Gastrocnemius medialis (tissue), 4 donors: ENCODE measurements at regions not wholly inside any gene's neighbourhood (a gene's known extent, or its start where the extent isn't known, plus 50 kb on each side); places are given as distances from the start of the nearest gene placed in this dataset.

Experiments
- ATAC-seq, 2 donors: fragments of 150-250 bp; one replicate each; pipeline ENCODE4 v1.9.1; 2016
- DNase-seq, 2 donors: peaks; one replicate each; pipeline ENCODE4 v3.0.0-alpha.2; 2019
- H3K27ac ChIP-seq, 4 donors: fragments of 200-600 bp; sonication (generic); 1 replicate in 1 of 4; 2 replicates in 3 of 4; pipeline ENCODE4 v1.5.1; 2016 to 2018; ENCODE audit warnings: mild to moderate bottlenecking in 2 of 4, moderate library complexity in 1 of 4
- H3K27me3 ChIP-seq, 3 donors: fragments of 200-600 bp; sonication (generic) in 2 of 3; 1 replicate in 1 of 3; 2 replicates in 2 of 3; pipeline versions ENCODE4 v1.5.1 to v1.6.0; 2016 to 2019; ENCODE audit warnings: mild to moderate bottlenecking in 1 of 3, moderate library complexity in 1 of 3
- H3K36me3 ChIP-seq, 2 donors: fragments of 200-600 bp; sonication (generic) in 1 of 2; one replicate each; pipeline ENCODE4 v1.5.1; 2017 to 2018
- H3K4me1 ChIP-seq, 2 donors: fragments of 200-600 bp; sonication (generic) in 1 of 2; one replicate each; pipeline ENCODE4 v1.5.1; 2016 to 2017; ENCODE audit warnings: mild to moderate bottlenecking in 2 of 2
- H3K4me3 ChIP-seq, 4 donors: fragments of 200-600 bp; sonication (generic) in 3 of 4; 1 replicate in 1 of 4; 2 replicates in 3 of 4; pipeline ENCODE4 v1.5.1; 2016 to 2019; ENCODE audit warnings: mild to moderate bottlenecking in 2 of 4
- H3K9me3 ChIP-seq, 3 donors: fragments of 200-600 bp; sonication (generic) in 2 of 3; 1 replicate in 1 of 3; 2 replicates in 2 of 3; pipeline ENCODE4 v1.5.1; 2016 to 2019
- POLR2A ChIP-seq, 2 donors: fragments of 450-650 bp; IDR thresholded peaks; one replicate each; pipeline ENCODE4 v1.6.1; 2017; ENCODE audit warnings: antibody characterized with exemption in 2 of 2, mild to moderate bottlenecking in 2 of 2, moderate library complexity in 2 of 2
- in situ Hi-C, 4 donors: fragments of 200-750 bp; cut with MboI; loops; one replicate each; pipeline versions ENCODE4 v1.15.0 to v1.8.0; 2017; ENCODE audit warnings: low sequenced_read_pairs in 4 of 4
- intact Hi-C: fragments of 100-400 bp; cut with DNase I; formaldehyde crosslinking; loops from one replicate; pipeline ENCODE4 v1.15.1; 2023; ENCODE audit warnings: low total_unique reads
- TF ChIP-seq, protein P1 (sequence below), 5 experiments: fragments of 450-650 bp in 3 of 5; fragments of 200-600 bp in 2 of 5; sonication (generic) in 2 of 5; IDR thresholded peaks in 4 of 5; conservative IDR thresholded peaks in 1 of 5; 1 replicate in 4 of 5; 2 replicates in 1 of 5; pipeline ENCODE4 v1.5.1; 2016 to 2019; ENCODE audit warnings: antibody characterized with exemption in 5 of 5, mild to moderate bottlenecking in 3 of 5, moderate library complexity in 3 of 5

DNA sequence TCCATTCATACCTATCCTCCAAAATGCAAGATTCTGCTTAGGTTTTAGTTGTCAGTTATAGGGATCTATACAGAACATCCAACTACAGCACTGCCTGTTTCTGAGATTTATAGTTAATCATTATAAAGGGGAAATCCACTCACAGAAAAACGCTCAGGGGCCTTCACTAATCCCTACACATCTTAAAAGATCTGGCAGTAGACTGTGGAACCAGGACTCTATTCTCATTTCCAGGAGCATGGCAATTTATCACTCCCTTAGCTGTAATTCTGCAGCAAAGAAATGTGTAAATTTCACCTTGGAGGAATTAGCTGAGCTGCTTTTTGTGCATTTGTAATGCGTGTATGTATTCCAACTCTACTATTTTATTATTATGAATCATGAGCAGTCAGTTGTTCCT is 1128.1 kb upstream of the PRR20A start:
- Histone ChIP-seq H3K4me1 (no peaks in the 10 kb centered on the region), H3K4me3 (no peak overlapping the region), H3K27me3 (no peaks in the 10 kb centered on the region), H3K27ac (no peak overlapping the region), H3K36me3 (no peaks in the 10 kb centered on the region), H3K9me3 (no peaks in the 10 kb centered on the region)
- ATAC-seq = no peak
- in situ Hi-C loops (no loop called here), intact Hi-C loops (no loop called here)
- TF ChIP-seq POLR2A (IDR thresholded peaks at IDR 0.05) = no peak
- TF ChIP-seq, protein P1, sequence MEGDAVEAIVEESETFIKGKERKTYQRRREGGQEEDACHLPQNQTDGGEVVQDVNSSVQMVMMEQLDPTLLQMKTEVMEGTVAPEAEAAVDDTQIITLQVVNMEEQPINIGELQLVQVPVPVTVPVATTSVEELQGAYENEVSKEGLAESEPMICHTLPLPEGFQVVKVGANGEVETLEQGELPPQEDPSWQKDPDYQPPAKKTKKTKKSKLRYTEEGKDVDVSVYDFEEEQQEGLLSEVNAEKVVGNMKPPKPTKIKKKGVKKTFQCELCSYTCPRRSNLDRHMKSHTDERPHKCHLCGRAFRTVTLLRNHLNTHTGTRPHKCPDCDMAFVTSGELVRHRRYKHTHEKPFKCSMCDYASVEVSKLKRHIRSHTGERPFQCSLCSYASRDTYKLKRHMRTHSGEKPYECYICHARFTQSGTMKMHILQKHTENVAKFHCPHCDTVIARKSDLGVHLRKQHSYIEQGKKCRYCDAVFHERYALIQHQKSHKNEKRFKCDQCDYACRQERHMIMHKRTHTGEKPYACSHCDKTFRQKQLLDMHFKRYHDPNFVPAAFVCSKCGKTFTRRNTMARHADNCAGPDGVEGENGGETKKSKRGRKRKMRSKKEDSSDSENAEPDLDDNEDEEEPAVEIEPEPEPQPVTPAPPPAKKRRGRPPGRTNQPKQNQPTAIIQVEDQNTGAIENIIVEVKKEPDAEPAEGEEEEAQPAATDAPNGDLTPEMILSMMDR (IDR thresholded peaks at IDR 0.05 in 4 of 5, conservative IDR thresholded peaks at IDR 0.05 in 1 of 5) = no peak
- no peak for DNase-seq

DNA sequence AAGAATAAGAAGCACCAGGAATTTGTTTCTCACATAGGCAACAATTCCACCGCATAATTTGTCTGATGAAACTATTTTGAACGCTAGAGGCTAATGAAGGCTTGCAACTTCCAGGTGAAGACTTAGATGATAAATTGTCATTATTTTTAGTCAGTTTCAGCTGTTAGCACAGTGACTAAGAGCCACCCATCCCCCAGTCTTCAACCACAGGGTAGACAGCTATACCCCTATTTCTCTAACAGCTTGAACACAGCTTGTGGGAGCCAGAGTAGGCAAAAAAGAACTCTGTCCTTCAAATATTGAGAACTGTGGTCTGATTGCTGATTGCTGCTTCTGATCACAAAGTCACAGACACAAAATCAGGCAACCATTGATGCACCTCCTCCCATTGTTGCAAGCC is 1124.8 kb upstream of the PRR20A start:
- no peaks in the 10 kb centered on the region for H3K9me3 ChIP-seq
- in situ Hi-C loops = no loop called here

DNA sequence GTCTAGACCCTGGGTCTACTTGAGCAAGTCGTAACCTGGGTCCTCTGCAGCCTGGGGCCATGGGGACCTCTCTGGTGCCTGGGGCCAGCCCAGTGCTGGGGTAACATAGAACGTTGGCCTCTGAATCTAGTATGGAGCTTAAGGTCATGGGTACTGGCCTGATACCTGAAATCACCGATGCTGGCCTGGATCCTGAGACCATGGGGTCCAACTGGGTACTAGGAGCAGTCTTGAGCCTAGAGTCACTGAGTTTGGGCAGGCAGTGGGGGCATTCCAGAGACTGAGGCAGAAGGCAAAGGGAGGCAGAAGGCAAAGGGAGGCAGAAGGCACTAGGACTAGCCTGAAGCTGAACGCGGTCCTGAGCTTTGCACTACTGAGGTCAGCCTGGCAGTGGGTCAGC is 1121.1 kb upstream of the PRR20A start:
- ATAC-seq (no peak), DNase-seq (no peak)
- in situ Hi-C loops = no loop called here

More for the DNA sequence above, 1124.8 kb upstream of the PRR20A start:
- no peaks in the 10 kb centered on the region for H3K27me3 ChIP-seq
- TF ChIP-seq, protein P1 (IDR thresholded peaks at IDR 0.05 in 4 of 5, conservative IDR thresholded peaks at IDR 0.05 in 1 of 5) = no peak
- TF ChIP-seq POLR2A (IDR thresholded peaks at IDR 0.05) = no peak
- no peak for ATAC-seq
- H3K4me1 ChIP-seq = no peaks in the 10 kb centered on the region
- H3K36me3 ChIP-seq = no peaks in the 10 kb centered on the region
- intact Hi-C loops = no loop called here
- H3K4me3 ChIP-seq = no peak overlapping the region
- no peak overlapping the region for H3K27ac ChIP-seq
- DNase-seq = no peak

DNA sequence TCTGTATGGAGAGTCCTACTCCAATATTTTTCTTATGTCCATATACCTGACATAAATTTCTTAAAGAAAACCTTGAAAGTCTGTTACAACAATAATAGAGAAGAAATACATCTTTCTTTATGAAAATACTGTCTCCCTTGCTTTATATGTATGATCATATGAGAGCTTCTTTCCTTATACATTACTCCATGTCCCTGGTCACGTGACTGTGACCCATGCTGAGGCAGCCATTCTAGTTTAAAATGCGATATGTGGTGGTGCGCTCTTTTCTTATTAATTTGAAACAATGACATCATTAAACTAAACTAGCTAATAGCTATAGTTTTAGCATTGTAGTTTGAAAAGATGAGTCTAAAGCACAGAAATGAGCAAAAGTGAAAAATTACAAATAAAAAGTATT is 1120.3 kb upstream of the PRR20A start:
- H3K4me1 ChIP-seq = no peaks in the 10 kb centered on the region
- no peaks in the 10 kb centered on the region for H3K36me3 ChIP-seq
- ATAC-seq (no peak), DNase-seq (no peak)
- in situ Hi-C loops (no loop called here), intact Hi-C loops (no loop called here)
- H3K27ac ChIP-seq = no peak overlapping the region
- H3K4me3 ChIP-seq = no peak overlapping the region
- no peaks in the 10 kb centered on the region for H3K27me3 ChIP-seq
- H3K9me3 ChIP-seq = no peaks in the 10 kb centered on the region
- TF ChIP-seq, protein P1 (IDR thresholded peaks at IDR 0.05 in 4 of 5, conservative IDR thresholded peaks at IDR 0.05 in 1 of 5) = no peak
- no peak for TF ChIP-seq POLR2A (IDR thresholded peaks at IDR 0.05)

More for the DNA sequence above, 1121.1 kb upstream of the PRR20A start:
- no peaks in the 10 kb centered on the region for H3K9me3 ChIP-seq
- no peaks in the 10 kb centered on the region for H3K36me3 ChIP-seq
- no peak overlapping the region for H3K4me3 ChIP-seq
- no peaks in the 10 kb centered on the region for H3K27me3 ChIP-seq
- intact Hi-C loops = no loop called here
- no peaks in the 10 kb centered on the region for H3K4me1 ChIP-seq
- no peak overlapping the region for H3K27ac ChIP-seq
- TF ChIP-seq POLR2A (IDR thresholded peaks at IDR 0.05) = no peak
- TF ChIP-seq, protein P1 (IDR thresholded peaks at IDR 0.05 in 4 of 5, conservative IDR thresholded peaks at IDR 0.05 in 1 of 5) = no peak

DNA sequence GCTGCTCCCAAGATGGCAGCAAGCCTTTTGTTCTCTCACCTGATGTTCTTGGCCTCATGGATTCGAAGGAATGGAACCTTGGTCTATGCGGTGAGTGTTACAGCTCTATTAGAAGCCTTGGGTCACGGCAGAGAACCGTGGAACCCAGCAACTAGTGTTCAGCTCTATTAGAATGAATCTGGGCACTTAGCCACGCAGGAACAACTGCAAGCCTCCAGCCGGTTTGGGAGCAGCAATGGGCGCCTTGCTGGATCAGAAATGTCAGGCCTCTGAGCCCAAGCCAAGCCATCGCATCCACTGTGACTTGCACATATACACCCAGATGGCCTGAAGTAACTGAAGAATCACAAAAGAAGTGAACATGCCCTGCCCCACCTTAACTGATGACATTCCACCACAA is 1100.7 kb upstream of the PRR20A start:
- Histone ChIP-seq H3K9me3 (no peaks in the 10 kb centered on the region), H3K27ac (no peak overlapping the region), H3K4me1 (no peaks in the 10 kb centered on the region), H3K36me3 (no peaks in the 10 kb centered on the region), H3K27me3 (no peaks in the 10 kb centered on the region), H3K4me3 (no peak overlapping the region)
- DNase-seq (no peak), ATAC-seq (no peak)
- intact Hi-C loops (no loop called here), in situ Hi-C loops (no loop called here)
- TF ChIP-seq, protein P1 (IDR thresholded peaks at IDR 0.05 in 4 of 5, conservative IDR thresholded peaks at IDR 0.05 in 1 of 5) = no peak
- TF ChIP-seq POLR2A (IDR thresholded peaks at IDR 0.05) = no peak
